ENCODE measurements at regions not wholly inside any gene's neighbourhood (a gene's known extent, or its start where the extent isn't known, plus 50 kb on each side); places are given as distances from the start of the nearest gene placed in this dataset.

DNA sequence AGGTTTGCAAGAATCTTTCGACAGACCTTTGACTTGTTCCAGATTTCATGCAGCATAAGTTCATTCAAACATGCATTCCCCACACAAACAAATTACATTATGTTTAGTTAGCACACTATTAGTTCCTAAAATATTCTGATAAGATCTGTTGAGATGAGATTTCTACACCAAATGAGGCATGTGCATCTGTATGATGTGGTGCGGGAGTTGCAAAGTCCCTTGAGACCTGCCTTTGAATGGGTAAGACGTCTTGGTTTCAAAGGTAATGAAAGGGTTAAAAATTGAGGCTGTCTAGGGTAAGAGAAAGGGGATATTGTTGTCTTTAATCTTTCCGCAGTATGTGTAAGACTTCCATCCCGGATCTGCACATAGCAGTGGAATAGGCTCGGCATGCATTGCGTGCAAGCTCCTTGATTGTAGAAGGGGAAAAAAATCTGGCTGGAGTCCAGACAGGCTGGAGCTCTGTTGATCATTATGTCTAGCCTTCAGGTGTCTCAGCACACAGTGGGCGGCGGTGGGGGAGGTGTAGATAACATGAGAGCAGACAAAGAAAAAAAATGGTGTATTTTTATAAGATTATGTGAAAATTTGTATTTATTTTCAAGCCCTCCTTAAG lies 296.6 kb downstream of the PTPRC start:
- TF ChIP-seq, protein P1, sequence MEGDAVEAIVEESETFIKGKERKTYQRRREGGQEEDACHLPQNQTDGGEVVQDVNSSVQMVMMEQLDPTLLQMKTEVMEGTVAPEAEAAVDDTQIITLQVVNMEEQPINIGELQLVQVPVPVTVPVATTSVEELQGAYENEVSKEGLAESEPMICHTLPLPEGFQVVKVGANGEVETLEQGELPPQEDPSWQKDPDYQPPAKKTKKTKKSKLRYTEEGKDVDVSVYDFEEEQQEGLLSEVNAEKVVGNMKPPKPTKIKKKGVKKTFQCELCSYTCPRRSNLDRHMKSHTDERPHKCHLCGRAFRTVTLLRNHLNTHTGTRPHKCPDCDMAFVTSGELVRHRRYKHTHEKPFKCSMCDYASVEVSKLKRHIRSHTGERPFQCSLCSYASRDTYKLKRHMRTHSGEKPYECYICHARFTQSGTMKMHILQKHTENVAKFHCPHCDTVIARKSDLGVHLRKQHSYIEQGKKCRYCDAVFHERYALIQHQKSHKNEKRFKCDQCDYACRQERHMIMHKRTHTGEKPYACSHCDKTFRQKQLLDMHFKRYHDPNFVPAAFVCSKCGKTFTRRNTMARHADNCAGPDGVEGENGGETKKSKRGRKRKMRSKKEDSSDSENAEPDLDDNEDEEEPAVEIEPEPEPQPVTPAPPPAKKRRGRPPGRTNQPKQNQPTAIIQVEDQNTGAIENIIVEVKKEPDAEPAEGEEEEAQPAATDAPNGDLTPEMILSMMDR (IDR thresholded peaks at IDR 0.05), result no peak
- TF ChIP-seq POLR2A (IDR thresholded peaks at IDR 0.05) (peak in 1 of 4 donors; percentile 44), POLR2AphosphoS5 (IDR thresholded peaks at IDR 0.05) (peak; percentile 45 to 75), EP300 (IDR thresholded peaks at IDR 0.05) (peak in 2 of 4 donors; percentile 43 to 73)

All from upper lobe of left lung (tissue), 4 donors.